HG03139 (cell line): ENCODE measurements at regions not wholly inside any gene's neighbourhood (a gene's known extent, or its start where the extent isn't known, plus 50 kb on each side); places are given as distances from the start of the nearest gene placed in this dataset.

ENCODE experiments used
- ATAC-seq: cut with Tn5 transposase; IDR thresholded peaks from one replicate; pipeline ENCODE4 v1.9.1; 2021; ENCODE audit not compliant: unreplicated experiment

GRCh38 chr3:62975566-62975965, 100.3 kb upstream of the CADPS start:
- no peak for ATAC-seq

- no peak for ATAC-seq
Measured at GRCh38 chr3:62981962-62982361, 106.7 kb upstream of the CADPS start.

GRCh38 chr3:62982795-62983455, 107.7 kb upstream of the CADPS start:
- no peak for ATAC-seq

GRCh38 chr3:62986061-62986460, 110.8 kb upstream of the CADPS start:
- ATAC-seq = no peak

- ATAC-seq = no peak
Measured at GRCh38 chr3:62987721-62988120, 112.5 kb upstream of the CADPS start.

- ATAC-seq = no peak
Measured at GRCh38 chr3:62990704-62991413, 115.6 kb upstream of the CADPS start.

GRCh38 chr3:62992520-62992919, 117.3 kb upstream of the CADPS start:
- ATAC-seq = no peak

GRCh38 chr3:62995119-62995518, 119.9 kb upstream of the CADPS start:
- ATAC-seq = no peak

GRCh38 chr3:62995530-62995929, 120.3 kb upstream of the CADPS start:
- no peak for ATAC-seq

GRCh38 chr3:62997369-62997768, 122.2 kb upstream of the CADPS start:
- no peak for ATAC-seq

- no peak for ATAC-seq
Measured at GRCh38 chr3:62999158-62999557, 123.9 kb upstream of the CADPS start.

- ATAC-seq = no peak
Measured at GRCh38 chr3:62999791-63000190, 124.6 kb upstream of the CADPS start.

GRCh38 chr3:63004448-63004847, 129.2 kb upstream of the CADPS start:
- no peak for ATAC-seq

GRCh38 chr3:63015614-63016309, 140.5 kb upstream of the CADPS start:
- no peak for ATAC-seq

GRCh38 chr3:63022114-63022513, 146.9 kb upstream of the CADPS start:
- no peak for ATAC-seq

GRCh38 chr3:63026722-63027121, 151.5 kb upstream of the CADPS start:
- ATAC-seq = no peak

GRCh38 chr3:63029326-63029725, 154.1 kb upstream of the CADPS start:
- no peak for ATAC-seq

GRCh38 chr3:63029921-63030320, 154.7 kb upstream of the CADPS start:
- no peak for ATAC-seq

- ATAC-seq = no peak
Measured at GRCh38 chr3:63030666-63031065, 155.4 kb upstream of the CADPS start.

- ATAC-seq = no peak
Measured at GRCh38 chr3:63032881-63033280, 157.7 kb upstream of the CADPS start.

- ATAC-seq = no peak
Measured at GRCh38 chr3:63034101-63034500, 158.9 kb upstream of the CADPS start.

- no peak for ATAC-seq
Measured at GRCh38 chr3:63037116-63037515, 161.9 kb upstream of the CADPS start.
